Small intestine (tissue), 7 donors: ENCODE measurements at regions not wholly inside any gene's neighbourhood (a gene's known extent, or its start where the extent isn't known, plus 50 kb on each side); places are given as distances from the start of the nearest gene placed in this dataset.
A peak's percentile ranks its signal among the peaks of the same experiment; 100 is the strongest.
"Not testable (repeated sequence)": the region's sequence is repeated elsewhere in the genome, so short reads cannot be mapped to it uniquely, and the experiment has no call there.

Source experiments
- DNase-seq, 2 donors: peaks; one replicate each; pipeline versions ENCODE4 v3.0.0 to v3.0.0-alpha.2; 2013
- FAIRE-seq: peaks from 2 replicates; lab custom pipeline; 2012; peaks lifted over from hg19 to GRCh38; lab: Jason Lieb, UNC
- H3K27ac ChIP-seq, 3 donors: one replicate each; pipeline ENCODE4 v1.5.1; 2013; ENCODE audit warnings: low read length in 2 of 3, mild to moderate bottlenecking in 2 of 3, control low read depth in 1 of 3, inconsistent platforms in 1 of 3, low read depth in 1 of 3, moderate library complexity in 1 of 3
- H3K27me3 ChIP-seq, 3 donors: one replicate each; pipeline ENCODE4 v1.6.1; 2013; ENCODE audit warnings: low read length in 3 of 3, inconsistent platforms in 1 of 3; ENCODE audit not compliant: control insufficient read depth in 3 of 3, insufficient read depth in 3 of 3
- H3K36me3 ChIP-seq, 3 donors: one replicate each; pipeline ENCODE4 v1.6.1; 2013; ENCODE audit warnings: low read length in 3 of 3, inconsistent platforms in 1 of 3, low read depth in 1 of 3, mild to moderate bottlenecking in 1 of 3, moderate library complexity in 1 of 3; ENCODE audit not compliant: control insufficient read depth in 3 of 3, insufficient read depth in 2 of 3
- H3K4me1 ChIP-seq, 3 donors: one replicate each; pipeline ENCODE4 v1.6.1; 2013; ENCODE audit warnings: low read length in 2 of 3, inconsistent platforms in 1 of 3, low read depth in 1 of 3, mild to moderate bottlenecking in 1 of 3, moderate library complexity in 1 of 3; ENCODE audit not compliant: control insufficient read depth in 3 of 3, insufficient read depth in 2 of 3
- H3K4me3 ChIP-seq, 3 donors: one replicate each; pipeline ENCODE4 v1.5.1; 2013; ENCODE audit warnings: low read length in 3 of 3, control low read depth in 1 of 3, inconsistent platforms in 1 of 3, low read depth in 1 of 3, mild to moderate bottlenecking in 1 of 3, moderate library complexity in 1 of 3
- H3K9me3 ChIP-seq, 2 donors: one replicate each; pipeline ENCODE4 v1.6.1; 2013; ENCODE audit warnings: low read depth in 1 of 2, low read length in 1 of 2; ENCODE audit not compliant: control insufficient read depth in 2 of 2, insufficient read depth in 1 of 2
- WGBS, 3 donors: extraction: QIAGEN DNeasy Blood & Tissue Kit; methylation state at CpG; one replicate each; pipeline ENCODE4 v1.1.7; 2013; 5-methylcytosine and 5-hydroxymethylcytosine counted together
- donor health status: healthy with polysubstance abuse.
- donor health status: control.
- donor health status: control.
- donor health status: Bipolar disorder and iron deficiency.
- donor health status: healthy.

- H3K4me3 ChIP-seq, H3K4me1 ChIP-seq, H3K9me3 ChIP-seq, FAIRE-seq, H3K36me3 ChIP-seq, H3K27ac ChIP-seq, H3K27me3 ChIP-seq, DNase-seq: not testable (repeated sequence)
- WGBS, 3 donors, result 63 to 75% (median 70%) methylated on average over 7 of the region's 7 CpGs
Observed at GRCh38 chr2:95693071-95693846, 101.5 kb downstream of the TRIM43 start.

DNA sequence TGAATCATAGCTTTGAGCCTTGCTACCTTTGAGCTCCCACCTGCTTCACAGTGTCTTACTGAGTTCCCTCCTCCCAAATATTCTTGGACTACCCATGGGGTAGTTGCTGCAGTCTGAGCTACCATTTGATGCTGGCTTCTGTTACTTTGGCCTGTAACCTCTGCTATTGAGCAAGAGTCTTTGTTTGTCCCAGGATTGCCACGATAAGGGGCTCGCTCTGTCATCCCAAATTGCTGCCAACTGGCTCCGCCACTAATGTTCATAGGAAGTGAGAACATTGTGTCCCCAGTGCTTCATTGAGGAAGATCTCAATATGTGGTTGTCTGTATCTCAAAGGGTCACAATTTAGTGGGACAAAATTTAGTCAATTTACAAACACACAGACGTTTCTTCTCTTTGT, 103.8 kb downstream of the TRIM43 start:
- H3K27me3 ChIP-seq, result no peaks in the 10 kb centered on the region
- no peak overlapping the region for H3K4me3 ChIP-seq
- H3K9me3 ChIP-seq, result no peaks in the 10 kb centered on the region
- H3K36me3 ChIP-seq, result no peaks in the 10 kb centered on the region
- no peak overlapping the region for H3K27ac ChIP-seq
- 74 to 81% (median 76%) methylated on average over 4 of the region's 4 CpGs for WGBS, 3 donors
- no peak for DNase-seq
- no peak for FAIRE-seq
- no peaks in the 10 kb centered on the region for H3K4me1 ChIP-seq

DNA sequence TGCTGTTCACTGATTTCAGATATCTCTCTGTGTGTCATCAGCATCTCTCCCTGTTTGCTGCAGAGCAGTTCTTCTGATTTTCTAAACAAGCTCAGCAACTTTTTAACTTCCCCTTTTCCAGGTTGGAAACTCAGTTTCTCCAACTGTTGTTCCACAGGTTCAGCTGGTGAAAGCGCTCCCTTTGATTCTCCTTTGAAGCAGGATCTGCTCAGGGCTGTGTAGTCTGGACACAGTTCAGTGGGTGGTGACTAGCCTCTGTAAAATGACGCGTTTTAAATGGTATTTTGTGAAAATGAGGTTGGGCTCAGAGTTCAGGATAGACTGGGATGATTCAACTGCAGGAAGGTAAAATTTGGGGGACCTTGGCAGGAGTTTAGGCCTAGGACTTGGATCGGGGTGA, 106.3 kb downstream of the TRIM43 start:
- 82 to 85% (median 84%) methylated on average over 4 of the region's 4 CpGs for WGBS, 3 donors

DNA sequence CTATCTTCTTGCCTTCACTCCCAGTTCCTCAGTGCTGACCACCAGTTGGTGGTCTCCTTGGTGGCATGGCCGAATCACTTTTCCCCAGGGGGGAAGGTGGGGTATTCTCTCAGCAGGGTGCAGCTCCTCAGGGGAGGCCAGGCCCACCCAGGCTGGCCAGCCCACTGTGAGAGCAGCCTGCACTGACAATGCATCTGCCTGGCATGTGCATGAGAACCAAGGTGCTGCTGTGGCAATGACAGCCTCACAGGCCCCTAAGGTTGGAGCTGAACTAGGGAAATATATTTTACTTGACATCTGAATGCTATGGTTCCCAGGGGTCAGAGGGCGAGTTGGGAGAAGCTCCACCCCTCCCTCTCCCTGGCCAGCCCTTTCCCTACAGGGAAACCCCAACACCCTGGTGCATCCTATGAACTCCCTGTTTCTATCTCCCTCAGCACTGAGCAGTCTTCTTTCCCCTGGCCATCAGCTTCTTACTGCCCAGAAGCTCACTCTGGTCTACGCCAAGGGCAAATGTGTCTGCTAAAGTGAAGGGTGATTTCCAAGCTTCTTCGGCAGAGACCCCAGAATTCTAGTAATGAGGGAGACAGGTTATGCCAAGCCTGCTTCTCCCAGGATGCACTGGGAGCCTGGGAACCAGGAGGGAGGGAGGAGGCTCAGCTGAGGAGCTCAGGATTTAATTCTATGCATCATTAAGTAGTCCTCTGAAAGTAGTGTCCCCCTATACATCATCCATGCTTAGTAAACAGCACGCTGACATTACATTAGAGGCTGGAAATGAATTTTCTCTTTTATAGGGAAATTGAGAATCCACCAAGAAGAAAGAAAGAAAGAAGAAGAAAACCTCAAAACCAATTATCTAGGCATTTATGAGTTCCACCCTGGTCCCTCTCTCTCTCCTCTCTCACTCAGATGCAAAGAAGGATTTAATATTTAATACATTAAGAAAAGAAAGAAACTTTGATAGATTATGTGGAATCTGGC, 107.7 kb downstream of the TRIM43 start:
- H3K27ac ChIP-seq, H3K4me1 ChIP-seq, FAIRE-seq, H3K27me3 ChIP-seq, H3K9me3 ChIP-seq, DNase-seq, H3K36me3 ChIP-seq, H3K4me3 ChIP-seq: not testable (repeated sequence)
- 73 to 75% (median 74%) methylated on average over 5 of the region's 5 CpGs for WGBS, 3 donors

More for the DNA sequence above, 106.3 kb downstream of the TRIM43 start:
- Histone ChIP-seq H3K27ac (no peak overlapping the region), H3K4me3 (no peak overlapping the region), H3K4me1 (no peaks in the 10 kb centered on the region), H3K27me3 (no peaks in the 10 kb centered on the region), H3K9me3 (no peaks in the 10 kb centered on the region), H3K36me3 (no peaks in the 10 kb centered on the region)
- DNase-seq, result no peak
- no peak for FAIRE-seq

- H3K36me3 ChIP-seq, result no peaks in the 10 kb centered on the region
- no peaks in the 10 kb centered on the region for H3K9me3 ChIP-seq
- peak overlapping the region in 1 of 3 donors; percentile 2 for H3K27ac ChIP-seq
- 9 to 27% (median 16%) methylated on average over 4 of the region's 4 CpGs for WGBS, 3 donors
- peak in 1 of 2 donors; percentile 63 for DNase-seq
- H3K4me3 ChIP-seq, result no peak overlapping the region
- no peaks in the 10 kb centered on the region for H3K27me3 ChIP-seq
- H3K4me1 ChIP-seq, result no peaks in the 10 kb centered on the region
- FAIRE-seq, result no peak
Observed at GRCh38 chr2:95700519-95700918, 108.7 kb downstream of the TRIM43 start.

DNA sequence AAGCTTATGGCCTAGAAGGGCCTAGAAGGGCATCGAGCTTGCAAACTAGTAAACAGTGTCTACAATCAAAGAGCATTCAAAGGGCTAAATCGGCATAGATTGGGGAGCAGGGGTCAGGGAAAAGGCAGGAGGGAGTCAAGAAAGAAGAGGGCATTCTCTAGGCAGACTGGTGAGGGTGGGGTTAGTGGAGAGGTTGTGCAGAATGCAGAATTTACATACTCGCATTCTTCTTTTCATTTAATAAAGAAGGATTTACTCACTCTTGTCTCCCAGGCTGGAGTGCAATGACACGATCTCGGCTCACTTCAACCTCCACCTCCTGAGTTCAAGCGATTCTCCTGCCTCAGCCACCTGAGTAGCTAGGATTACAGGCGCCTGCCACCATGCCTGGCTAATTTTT, 110.7 kb downstream of the TRIM43 start:
- Histone ChIP-seq H3K27me3 (no peaks in the 10 kb centered on the region), H3K4me1 (no peaks in the 10 kb centered on the region), H3K36me3 (no peaks in the 10 kb centered on the region), H3K27ac (no peak overlapping the region), H3K4me3 (no peak overlapping the region), H3K9me3 (no peaks in the 10 kb centered on the region)
- FAIRE-seq (no peak), DNase-seq (no peak)
- WGBS, 3 donors, result 87 to 93% (median 90%) methylated on average over 7 of the region's 7 CpGs

DNA sequence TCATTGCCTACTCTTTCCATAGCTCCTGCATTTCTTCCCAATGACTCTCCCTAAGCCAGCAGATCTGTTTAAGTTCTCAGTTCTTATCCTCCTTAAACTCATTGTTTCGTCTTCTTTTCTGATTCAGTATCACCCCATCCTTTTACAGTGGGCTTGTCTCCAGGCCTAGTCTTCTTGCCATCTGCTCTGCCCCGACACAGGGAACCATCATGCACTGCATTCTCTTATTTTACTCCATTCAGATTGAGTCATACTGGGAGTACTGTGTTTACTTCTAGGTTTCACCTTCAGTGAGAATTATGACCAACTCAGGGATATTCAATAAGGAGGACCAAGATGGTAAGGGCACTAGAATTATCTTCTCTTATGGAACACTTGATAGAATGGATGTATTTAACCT, 115.4 kb downstream of the TRIM43 start:
- not testable (repeated sequence) for H3K4me1 ChIP-seq, H3K9me3 ChIP-seq, H3K27ac ChIP-seq, H3K36me3 ChIP-seq, FAIRE-seq, H3K4me3 ChIP-seq, H3K27me3 ChIP-seq, DNase-seq
- 78 to 86% (median 85%) methylated on average over 2 of the region's 2 CpGs for WGBS, 3 donors

DNA sequence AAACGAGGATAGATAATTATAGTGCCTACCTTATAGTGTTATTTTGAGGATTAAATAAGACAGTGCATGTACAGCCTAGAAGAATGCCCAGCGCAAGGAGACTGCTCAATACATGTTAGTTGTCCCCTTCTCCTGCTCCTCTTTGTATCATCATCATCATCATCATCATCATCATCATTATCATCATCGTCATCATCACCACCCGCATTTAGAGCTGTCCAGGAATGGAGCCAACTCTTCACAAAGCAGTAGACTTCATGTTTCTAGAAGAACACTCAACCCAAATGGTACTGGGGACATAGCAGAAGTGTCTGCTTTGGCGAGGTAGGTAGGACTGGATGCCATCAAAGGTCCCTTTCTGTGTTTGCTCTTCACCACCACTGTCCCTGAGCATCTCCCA, 116.0 kb downstream of the TRIM43 start:
- Histone ChIP-seq H3K4me1 (no peaks in the 10 kb centered on the region), H3K36me3 (no peaks in the 10 kb centered on the region), H3K27me3 (no peaks in the 10 kb centered on the region), H3K27ac (no peak overlapping the region), H3K9me3 (no peaks in the 10 kb centered on the region), H3K4me3 (no peak overlapping the region)
- WGBS, 3 donors, result 84 to 89% (median 88%) methylated on average over 5 of the region's 5 CpGs
- FAIRE-seq (no peak), DNase-seq (no peak)
